Stimulated activated CD8-positive, alpha-beta memory T cell treated with anti-CD3 and anti-CD28 coated beads, Interleukin-2, amount 100 ng/mL, for 1 hour (primary cell): ENCODE measurements at regions not wholly inside any gene's neighbourhood (a gene's known extent, or its start where the extent isn't known, plus 50 kb on each side); places are given as distances from the start of the nearest gene placed in this dataset.
A peak's percentile ranks its signal among the peaks of the same experiment; 100 is the strongest.

Source experiments
- DNase-seq, 2 donors: peaks; one replicate each; pipeline ENCODE4 v3.0.0-alpha.2; 2020; ENCODE audit warnings: low read depth in 2 of 2

- no peak for DNase-seq
These were observed 54.5 kb upstream of the HTR4 start for GRCh38 chr5:148708854-148709253.

DNA sequence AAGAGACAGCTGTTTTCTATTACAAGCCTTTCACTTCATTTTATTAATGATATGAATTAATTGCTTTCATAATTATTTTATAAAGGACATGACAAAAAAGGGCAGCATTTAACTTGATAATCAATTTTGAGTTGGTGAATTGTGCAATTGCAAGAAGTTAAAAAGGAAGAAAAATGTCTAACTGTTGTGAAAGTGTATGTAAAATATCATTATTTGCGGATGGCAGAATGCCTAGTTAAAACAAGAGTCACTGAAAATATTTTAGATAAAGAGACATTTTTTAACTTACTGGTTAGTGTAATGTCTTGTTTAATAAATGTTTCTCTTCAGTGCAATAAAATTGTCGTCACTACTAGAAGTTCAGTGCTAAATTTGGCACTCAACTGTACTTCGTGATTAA, 57.6 kb upstream of the HTR4 start:
- no peak for DNase-seq

GRCh38 chr5:148713735-148714508, 59.6 kb upstream of the HTR4 start:
- no peak for DNase-seq

DNA sequence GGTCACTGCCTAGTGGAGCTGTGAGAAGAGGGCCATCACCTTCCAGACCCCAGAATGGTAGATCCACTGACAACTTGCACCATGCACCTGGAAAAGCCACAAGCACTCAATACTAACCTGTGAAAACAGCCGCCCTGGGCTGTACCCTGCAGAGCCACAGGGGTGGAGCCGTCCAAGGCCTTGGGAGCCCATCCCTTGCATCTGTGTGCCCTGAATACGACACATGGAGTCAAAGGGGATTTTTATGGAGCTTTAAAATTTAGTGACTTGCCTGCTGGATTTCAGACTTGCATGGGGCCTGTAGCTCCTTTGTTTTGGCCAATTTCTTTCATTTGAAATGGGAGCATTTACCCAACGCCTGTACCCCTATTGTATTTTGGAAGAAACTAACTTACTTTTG, 62.4 kb upstream of the HTR4 start:
- DNase-seq = no peak

- DNase-seq = no peak
These were observed 63.3 kb upstream of the HTR4 start for GRCh38 chr5:148717668-148718067.

DNA sequence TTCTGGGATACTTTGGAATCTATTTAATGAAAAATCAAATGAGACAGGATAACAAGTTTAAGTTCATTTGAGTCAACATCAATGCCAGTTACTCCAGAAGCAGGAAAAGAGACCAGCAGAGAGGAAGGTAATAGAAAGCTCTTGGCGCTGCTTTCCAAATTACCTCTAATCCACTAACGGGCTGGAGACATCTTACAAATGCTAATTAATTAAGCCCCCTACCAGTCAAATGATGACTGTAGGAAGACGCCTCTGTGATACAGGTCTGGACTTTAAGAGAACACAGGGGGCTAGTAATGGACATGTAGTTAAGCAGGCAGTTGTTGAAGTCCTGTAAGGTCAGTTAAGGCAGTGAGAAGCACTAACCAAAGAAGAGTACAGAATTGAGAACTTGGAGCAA, 65.3 kb upstream of the HTR4 start:
- DNase-seq = no peak

DNA sequence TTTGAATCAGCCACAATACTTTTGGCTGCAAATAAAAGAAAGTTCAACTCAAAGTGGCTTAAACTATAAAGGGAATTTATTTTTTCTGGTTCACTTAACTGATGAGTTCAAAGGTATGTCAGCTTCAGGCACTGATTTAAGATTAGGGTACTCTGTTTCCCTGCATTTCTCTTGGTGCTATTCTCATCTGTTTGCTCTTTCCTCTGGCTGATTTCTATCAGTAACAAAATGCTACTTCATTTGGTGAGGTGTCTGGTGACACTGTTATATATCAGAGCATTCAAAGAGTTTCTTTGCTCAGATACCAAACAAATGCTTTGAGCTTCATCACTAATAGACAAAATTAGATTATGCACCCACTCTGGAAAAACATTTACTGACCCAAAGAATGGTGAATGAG, 65.9 kb upstream of the HTR4 start:
- DNase-seq = no peak

- no peak for DNase-seq
These were observed 68.8 kb upstream of the HTR4 start for GRCh38 chr5:148723143-148723542.

DNA sequence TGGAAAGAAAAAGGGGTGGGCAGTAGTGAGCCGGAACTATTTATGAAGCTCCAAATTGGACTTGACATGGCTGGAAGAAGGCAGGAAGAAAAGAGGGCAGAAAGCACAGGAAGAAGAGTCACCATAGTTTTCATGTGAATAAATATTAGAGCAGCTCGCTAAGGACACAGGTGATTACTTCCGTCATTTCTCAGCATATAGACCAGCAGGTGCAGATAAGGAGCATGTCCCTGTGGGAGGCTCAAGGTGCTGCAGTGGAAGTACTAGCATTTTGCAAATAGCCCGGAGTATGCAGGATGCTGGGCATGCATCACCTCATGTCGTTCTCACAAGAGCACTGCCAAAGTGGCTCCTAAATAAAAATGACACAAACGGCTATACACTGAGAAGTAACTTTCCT, 71.3 kb upstream of the HTR4 start:
- DNase-seq = no peak

DNA sequence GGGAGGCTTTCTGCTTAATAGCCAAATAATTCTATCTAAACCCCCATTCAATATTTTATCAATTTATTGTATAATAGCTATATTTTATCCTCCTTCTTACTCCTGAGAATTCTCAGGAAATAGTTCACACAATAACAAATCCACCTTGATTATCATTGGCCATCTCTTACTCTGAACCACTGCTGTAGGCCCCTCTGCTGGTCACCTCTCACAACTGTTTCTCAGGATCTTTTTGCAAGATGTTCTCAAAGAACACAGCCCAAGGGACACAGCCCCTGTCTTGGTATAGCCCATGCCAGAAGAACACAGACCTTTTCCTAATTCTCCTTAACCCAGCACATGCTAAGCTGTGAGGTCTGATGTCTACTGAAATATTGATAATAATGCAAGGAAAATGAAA, 74.9 kb upstream of the HTR4 start:
- no peak for DNase-seq

- no peak for DNase-seq
These were observed 75.9 kb upstream of the HTR4 start for GRCh38 chr5:148730270-148730669.

GRCh38 chr5:148730942-148731898, 76.9 kb upstream of the HTR4 start:
- DNase-seq = peak; percentile 16 to 33

GRCh38 chr5:148732692-148733091, 78.4 kb upstream of the HTR4 start:
- no peak for DNase-seq

- DNase-seq = peak; percentile 29 to 33
These were observed 79.5 kb upstream of the HTR4 start for GRCh38 chr5:148733601-148734438.

DNA sequence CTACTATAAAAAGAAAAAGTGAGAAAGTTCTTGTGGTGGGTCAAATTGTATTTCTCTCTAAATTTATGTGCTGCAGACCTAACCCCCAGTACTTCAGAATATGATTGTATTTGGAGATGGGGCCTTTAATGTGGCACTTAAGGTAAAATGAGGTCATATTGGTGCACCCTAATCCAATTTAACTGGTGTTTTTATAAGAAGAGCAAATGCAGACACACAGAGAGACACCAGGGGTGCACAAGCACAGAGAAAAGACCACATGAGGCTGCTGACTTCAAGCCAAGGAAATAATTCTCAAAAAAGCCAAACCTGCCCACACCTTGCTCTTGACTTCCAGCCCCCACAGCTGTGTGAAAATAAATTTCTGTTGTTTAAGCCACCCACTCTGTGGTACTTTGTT, 80.2 kb upstream of the HTR4 start:
- no peak for DNase-seq

- no peak for DNase-seq
These were observed 81.0 kb upstream of the HTR4 start for GRCh38 chr5:148735301-148735835.

DNA sequence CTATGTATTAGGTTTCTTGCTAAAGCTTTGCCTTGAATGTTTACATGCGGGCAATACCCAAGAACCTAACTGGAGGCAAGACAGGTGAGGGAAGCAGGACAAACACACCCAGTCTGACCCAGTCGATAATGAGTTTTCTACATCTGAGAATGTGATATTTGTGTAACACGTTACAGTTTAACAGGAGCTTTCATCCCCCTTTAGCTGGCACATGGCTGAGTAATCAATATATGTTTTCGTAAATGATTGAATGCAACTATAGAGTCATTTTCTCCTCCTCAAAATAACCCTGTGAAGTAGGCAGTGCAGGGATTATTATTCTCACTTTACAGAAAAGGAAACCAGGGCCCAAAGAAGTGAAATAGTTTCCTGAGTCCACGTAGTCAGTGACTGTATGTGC, 84.7 kb upstream of the HTR4 start:
- DNase-seq = no peak

DNA sequence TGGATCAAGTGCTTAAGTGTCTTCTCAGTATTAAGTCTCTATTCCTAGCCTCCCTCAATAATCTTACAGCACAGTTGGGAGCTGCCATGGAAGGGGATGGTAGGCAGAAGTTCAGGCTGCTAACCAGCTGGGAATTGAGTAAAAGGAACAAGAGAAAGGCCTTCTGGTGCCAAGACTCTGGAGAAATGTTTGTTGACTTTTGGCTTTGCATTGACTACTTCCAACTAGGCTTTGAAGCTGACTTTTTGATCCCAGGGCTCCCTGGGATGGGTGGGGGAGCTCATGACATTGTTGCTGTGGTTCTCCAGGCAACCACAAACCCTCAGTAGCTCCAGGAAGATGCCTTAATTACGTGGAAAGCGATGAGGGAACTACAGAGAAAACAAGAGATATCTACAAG, 85.2 kb upstream of the HTR4 start:
- no peak for DNase-seq

DNA sequence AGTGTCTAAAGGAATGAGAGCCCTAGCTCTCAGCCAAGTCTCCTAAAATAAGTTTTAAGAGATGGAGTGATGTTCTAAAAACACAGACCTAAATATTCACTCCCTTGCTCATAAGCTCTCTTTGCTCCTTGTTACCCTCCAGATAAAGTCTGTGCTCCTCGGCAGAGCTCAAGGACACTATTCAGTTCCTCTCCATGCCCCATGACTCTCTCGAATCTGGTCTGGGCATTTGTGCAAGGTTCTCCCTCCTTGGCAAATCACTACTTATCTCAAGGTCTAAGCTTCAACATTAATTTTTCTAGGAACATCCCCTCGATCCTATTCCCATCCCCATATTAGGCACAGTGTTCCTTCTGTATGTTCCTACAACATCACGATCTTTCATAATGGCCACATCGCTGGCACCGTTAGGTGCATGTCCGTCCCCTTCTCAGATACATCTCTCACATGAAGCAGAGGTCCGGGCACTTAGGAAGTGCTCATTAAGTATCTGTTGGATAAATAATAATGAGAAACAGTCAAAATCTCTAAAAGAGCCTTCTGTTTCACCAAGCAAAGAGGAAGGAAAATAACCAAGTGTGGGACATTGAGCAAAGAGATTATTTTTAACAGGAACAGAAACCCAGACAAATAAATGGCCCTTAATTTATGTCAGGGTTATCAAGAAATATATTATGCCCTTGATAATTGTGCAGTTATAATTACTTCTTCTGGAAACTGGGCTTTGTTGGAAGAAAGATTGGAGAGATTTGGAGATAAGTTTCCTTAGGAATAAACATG, 85.9 kb upstream of the HTR4 start:
- no peak for DNase-seq

DNA sequence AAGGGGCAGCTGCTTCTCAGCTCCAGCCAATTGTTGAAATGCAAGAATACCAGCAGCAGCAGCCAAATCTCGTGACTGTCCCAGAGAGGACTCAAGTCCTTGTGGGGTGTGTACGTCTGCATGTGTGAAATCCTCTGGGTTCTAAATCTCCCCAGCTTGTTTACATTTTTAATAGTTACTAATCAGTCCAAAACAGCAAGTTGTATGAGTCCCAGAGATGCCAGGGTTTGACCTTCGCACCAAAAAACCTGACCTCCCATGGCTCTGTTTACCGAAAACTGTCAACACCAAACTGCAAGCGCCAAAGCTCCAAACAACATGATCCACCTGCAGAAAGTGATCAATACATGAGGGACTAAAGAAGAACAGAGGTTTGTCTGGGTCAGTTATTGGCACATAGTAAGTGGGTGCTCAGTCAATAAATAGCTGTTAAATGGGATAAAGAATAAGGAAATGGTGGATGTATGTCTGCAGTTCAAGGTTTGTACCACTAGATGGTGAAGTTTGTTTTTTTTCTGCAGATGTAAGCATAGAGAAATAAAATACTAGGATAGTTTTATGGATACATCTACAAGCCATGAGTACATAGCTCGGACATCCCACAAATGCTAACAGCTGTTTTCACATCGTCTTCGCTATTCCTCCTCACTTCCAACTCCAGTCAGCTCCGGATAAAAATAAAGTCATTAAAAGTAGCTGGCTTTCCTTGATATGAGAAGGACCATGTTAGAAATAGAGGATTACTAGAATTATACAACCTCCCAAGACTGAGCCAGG, 85.3 kb upstream of the ADRB2 start:
- DNase-seq = no peak
